Activated CD8-positive, alpha-beta memory T cell treated with anti-CD3 and anti-CD28 coated beads for 4 hours (primary cell): ENCODE measurements at regions not wholly inside any gene's neighbourhood (a gene's known extent, or its start where the extent isn't known, plus 50 kb on each side); places are given as distances from the start of the nearest gene placed in this dataset.

ENCODE experiments used
- DNase-seq, 2 donors: peaks; one replicate each; pipeline ENCODE4 v3.0.0-alpha.2; 2020; ENCODE audit warnings: low read depth in 2 of 2

- no peak for DNase-seq
These were observed 415.3 kb upstream of the IRX4 start for GRCh38 chr5:2297991-2298390.

- no peak for DNase-seq
These were observed 412.8 kb upstream of the IRX4 start for GRCh38 chr5:2295476-2295875.

GRCh38 chr5:2293906-2294305 is 411.2 kb upstream of the IRX4 start:
- no peak for DNase-seq

- DNase-seq, result no peak
These were observed 408.6 kb upstream of the IRX4 start for GRCh38 chr5:2291146-2291840.

- DNase-seq, result no peak
These were observed 406.7 kb upstream of the IRX4 start for GRCh38 chr5:2289380-2289779.

- DNase-seq, result no peak
These were observed 406.2 kb upstream of the IRX4 start for GRCh38 chr5:2288968-2289367.

GRCh38 chr5:2288466-2288865 is 405.7 kb upstream of the IRX4 start:
- DNase-seq, result no peak

GRCh38 chr5:2286250-2286649 is 403.5 kb upstream of the IRX4 start:
- no peak for DNase-seq

- no peak for DNase-seq
These were observed 402.0 kb upstream of the IRX4 start for GRCh38 chr5:2284678-2285077.

GRCh38 chr5:2283481-2284045 is 400.8 kb upstream of the IRX4 start:
- no peak for DNase-seq

- no peak for DNase-seq
These were observed 400.2 kb upstream of the IRX4 start for GRCh38 chr5:2282893-2283292.

- no peak for DNase-seq
These were observed 399.4 kb upstream of the IRX4 start for GRCh38 chr5:2282034-2282690.

- no peak for DNase-seq
These were observed 398.7 kb upstream of the IRX4 start for GRCh38 chr5:2281446-2281845.

GRCh38 chr5:2280318-2280717 is 397.6 kb upstream of the IRX4 start:
- no peak for DNase-seq

- no peak for DNase-seq
These were observed 396.2 kb upstream of the IRX4 start for GRCh38 chr5:2278825-2279456.

GRCh38 chr5:2277886-2278285 is 395.2 kb upstream of the IRX4 start:
- DNase-seq, result no peak

GRCh38 chr5:2276101-2276500 is 393.4 kb upstream of the IRX4 start:
- no peak for DNase-seq

GRCh38 chr5:2272755-2273154 is 390.0 kb upstream of the IRX4 start:
- no peak for DNase-seq

- no peak for DNase-seq
These were observed 389.3 kb upstream of the IRX4 start for GRCh38 chr5:2272039-2272438.

GRCh38 chr5:2271316-2271715 is 388.6 kb upstream of the IRX4 start:
- no peak for DNase-seq

GRCh38 chr5:2270467-2270866 is 387.7 kb upstream of the IRX4 start:
- DNase-seq, result no peak

- no peak for DNase-seq
These were observed 386.9 kb upstream of the IRX4 start for GRCh38 chr5:2269656-2270055.

- DNase-seq, result no peak
These were observed 385.3 kb upstream of the IRX4 start for GRCh38 chr5:2267991-2268390.
